ENCODE measurements at regions not wholly inside any gene's neighbourhood (a gene's known extent, or its start where the extent isn't known, plus 50 kb on each side); places are given as distances from the start of the nearest gene placed in this dataset.

GRCh38 chr11:19323502-19323901, 82.8 kb upstream of the E2F8 start:
- no peaks in the 10 kb centered on the region for H3K27me3 ChIP-seq
- no peaks in the 10 kb centered on the region for H3K9me3 ChIP-seq
- no peak for TF ChIP-seq POLR2AphosphoS5 (IDR thresholded peaks at IDR 0.05)
- TF ChIP-seq EP300 (IDR thresholded peaks at IDR 0.05), result no peak
- TF ChIP-seq, protein P1, sequence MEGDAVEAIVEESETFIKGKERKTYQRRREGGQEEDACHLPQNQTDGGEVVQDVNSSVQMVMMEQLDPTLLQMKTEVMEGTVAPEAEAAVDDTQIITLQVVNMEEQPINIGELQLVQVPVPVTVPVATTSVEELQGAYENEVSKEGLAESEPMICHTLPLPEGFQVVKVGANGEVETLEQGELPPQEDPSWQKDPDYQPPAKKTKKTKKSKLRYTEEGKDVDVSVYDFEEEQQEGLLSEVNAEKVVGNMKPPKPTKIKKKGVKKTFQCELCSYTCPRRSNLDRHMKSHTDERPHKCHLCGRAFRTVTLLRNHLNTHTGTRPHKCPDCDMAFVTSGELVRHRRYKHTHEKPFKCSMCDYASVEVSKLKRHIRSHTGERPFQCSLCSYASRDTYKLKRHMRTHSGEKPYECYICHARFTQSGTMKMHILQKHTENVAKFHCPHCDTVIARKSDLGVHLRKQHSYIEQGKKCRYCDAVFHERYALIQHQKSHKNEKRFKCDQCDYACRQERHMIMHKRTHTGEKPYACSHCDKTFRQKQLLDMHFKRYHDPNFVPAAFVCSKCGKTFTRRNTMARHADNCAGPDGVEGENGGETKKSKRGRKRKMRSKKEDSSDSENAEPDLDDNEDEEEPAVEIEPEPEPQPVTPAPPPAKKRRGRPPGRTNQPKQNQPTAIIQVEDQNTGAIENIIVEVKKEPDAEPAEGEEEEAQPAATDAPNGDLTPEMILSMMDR (IDR thresholded peaks at IDR 0.05), result no peak
- H3K36me3 ChIP-seq, result no peaks in the 10 kb centered on the region
- H3K4me3 ChIP-seq, result no peak overlapping the region
- H3K27ac ChIP-seq, result no peak overlapping the region
- intact Hi-C loops (cut with DNase I), result no loop called here
- no peak for DNase-seq
- peaks cover 0 to 7% (median 0%) of the 10 kb centered on the region in 4 donors for H3K4me1 ChIP-seq

DNA sequence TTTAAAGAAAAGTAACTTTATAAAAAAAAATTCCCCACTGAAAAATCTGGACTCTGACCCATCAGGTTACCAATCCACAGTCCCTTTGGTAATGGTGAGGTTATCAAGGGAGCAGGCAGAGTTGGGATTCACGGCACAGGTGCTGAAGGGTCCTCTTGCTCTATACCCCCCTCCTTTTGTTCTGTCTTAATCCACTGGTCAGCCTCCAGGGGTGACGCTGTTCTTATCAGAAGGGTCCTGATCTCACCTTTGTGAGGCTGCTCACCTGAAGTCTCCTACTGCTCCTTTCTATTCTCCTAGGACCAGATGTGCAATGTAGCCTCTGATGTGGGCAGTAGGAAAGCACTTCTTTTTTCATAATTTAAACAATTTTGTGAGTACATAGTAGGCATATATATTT, 80.6 kb upstream of the E2F8 start:
- Histone ChIP-seq H3K27me3 (no peaks in the 10 kb centered on the region), H3K9me3 (no peaks in the 10 kb centered on the region), H3K4me3 (no peak overlapping the region), H3K27ac (no peak overlapping the region), H3K36me3 (no peaks in the 10 kb centered on the region), H3K4me1 (peaks cover 0 to 18% (median 15%) of the 10 kb centered on the region in 4 donors)
- no peak for TF ChIP-seq POLR2AphosphoS5 (IDR thresholded peaks at IDR 0.05)
- no peak for TF ChIP-seq EP300 (IDR thresholded peaks at IDR 0.05)
- DNase-seq, result no peak
- WGBS, 2 donors, result 72 to 73% methylated on average over 2 of the region's 2 CpGs
- intact Hi-C loops (cut with DNase I), result no loop called here

GRCh38 chr11:19320827-19321226, 80.1 kb upstream of the E2F8 start:
- H3K4me3 ChIP-seq, result no peak overlapping the region
- peaks cover 0 to 23% (median 18%) of the 10 kb centered on the region in 4 donors for H3K4me1 ChIP-seq
- no peaks in the 10 kb centered on the region for H3K27me3 ChIP-seq
- no peaks in the 10 kb centered on the region for H3K36me3 ChIP-seq
- no peak overlapping the region for H3K27ac ChIP-seq
- 36 to 86% methylated on average over 1 of the region's 1 CpG for WGBS, 2 donors
- TF ChIP-seq POLR2A (IDR thresholded peaks at IDR 0.05), result no peak
- TF ChIP-seq EP300 (IDR thresholded peaks at IDR 0.05), result no peak
- TF ChIP-seq POLR2AphosphoS5 (IDR thresholded peaks at IDR 0.05), result no peak
- TF ChIP-seq, protein P1 (IDR thresholded peaks at IDR 0.05), result no peak
- no peaks in the 10 kb centered on the region for H3K9me3 ChIP-seq
- intact Hi-C loops (cut with DNase I), result no loop called here
- no peak for DNase-seq

DNA sequence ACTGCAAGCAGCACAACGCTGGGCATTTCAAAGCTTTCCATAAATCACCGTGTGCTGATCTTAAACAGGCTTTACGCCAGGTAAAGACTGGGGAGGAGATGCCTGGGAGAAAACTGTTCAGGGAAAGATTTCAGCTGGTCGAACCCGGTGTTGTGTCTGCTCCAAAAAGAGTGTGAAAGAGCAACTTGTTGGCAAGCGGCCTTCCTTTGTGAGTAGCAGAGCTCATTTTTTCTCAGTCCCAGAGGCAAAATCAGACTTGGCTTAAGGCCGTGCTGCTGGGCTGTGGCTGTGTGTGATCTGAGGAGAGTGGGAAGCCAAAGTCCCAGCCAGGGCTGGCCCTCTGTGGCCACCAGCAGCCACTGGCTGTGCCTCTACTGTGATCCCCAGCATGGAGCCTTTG, 75.7 kb upstream of the E2F8 start:
- Histone ChIP-seq H3K4me3 (no peak overlapping the region), H3K27ac (peak overlapping the region in 2 of 4 donors; percentile 21 to 49), H3K9me3 (no peaks in the 10 kb centered on the region), H3K4me1 (peaks cover 0 to 23% (median 18%) of the 10 kb centered on the region in 4 donors), H3K36me3 (no peaks in the 10 kb centered on the region), H3K27me3 (no peaks in the 10 kb centered on the region)
- peak; percentile 68 for DNase-seq
- TF ChIP-seq POLR2AphosphoS5 (IDR thresholded peaks at IDR 0.05), result peak in 1 of 4 donors; percentile 11
- TF ChIP-seq, protein P1 (IDR thresholded peaks at IDR 0.05), result no peak
- WGBS, 2 donors, result 64 to 75% methylated on average over 7 of the region's 7 CpGs
- intact Hi-C loops (cut with DNase I), result loop anchor here (10.0 kb wide), 2 partner anchors 428 to 598 kb away; no protein-coding TSS in a partner anchor

DNA sequence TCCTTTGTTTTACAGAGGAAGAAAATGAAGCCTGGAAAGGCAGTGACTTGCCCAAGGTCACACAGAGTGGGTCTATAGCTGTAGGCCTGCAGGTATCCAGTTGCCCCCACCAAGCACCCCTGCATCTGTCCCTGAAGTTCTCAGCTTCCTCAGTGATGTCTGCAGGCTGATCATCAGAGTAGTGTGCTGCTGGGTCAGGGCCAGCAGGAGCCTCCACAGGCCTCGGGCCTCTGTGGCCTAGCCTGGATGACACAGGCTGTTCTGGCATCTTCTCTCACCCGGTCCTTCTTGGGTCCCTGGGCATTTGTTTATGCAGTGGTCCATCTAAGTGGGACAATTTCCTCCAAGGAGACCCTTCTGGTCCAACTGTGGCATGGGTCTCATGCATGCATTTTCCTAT, 74.8 kb upstream of the E2F8 start:
- Histone ChIP-seq H3K27me3 (no peaks in the 10 kb centered on the region), H3K9me3 (no peaks in the 10 kb centered on the region), H3K4me1 (peaks cover 0 to 23% (median 14%) of the 10 kb centered on the region in 4 donors), H3K36me3 (no peaks in the 10 kb centered on the region), H3K27ac (no peak overlapping the region), H3K4me3 (no peak overlapping the region)
- TF ChIP-seq, protein P1 (IDR thresholded peaks at IDR 0.05), result no peak
- TF ChIP-seq EP300 (IDR thresholded peaks at IDR 0.05) (no peak), POLR2AphosphoS5 (IDR thresholded peaks at IDR 0.05) (no peak), POLR2A (IDR thresholded peaks at IDR 0.05) (no peak)
- DNase-seq, result no peak
- 85 to 86% methylated on average over 2 of the region's 2 CpGs for WGBS, 2 donors
- intact Hi-C loops (cut with DNase I), result loop anchor here (10.0 kb wide), 2 partner anchors 429 to 599 kb away; no protein-coding TSS in a partner anchor
